ENCODE measurements at regions not wholly inside any gene's neighbourhood (a gene's known extent, or its start where the extent isn't known, plus 50 kb on each side); places are given as distances from the start of the nearest gene placed in this dataset.
"Not testable (repeated sequence)": the region's sequence is repeated elsewhere in the genome, so short reads cannot be mapped to it uniquely, and the experiment has no call there.

DNA sequence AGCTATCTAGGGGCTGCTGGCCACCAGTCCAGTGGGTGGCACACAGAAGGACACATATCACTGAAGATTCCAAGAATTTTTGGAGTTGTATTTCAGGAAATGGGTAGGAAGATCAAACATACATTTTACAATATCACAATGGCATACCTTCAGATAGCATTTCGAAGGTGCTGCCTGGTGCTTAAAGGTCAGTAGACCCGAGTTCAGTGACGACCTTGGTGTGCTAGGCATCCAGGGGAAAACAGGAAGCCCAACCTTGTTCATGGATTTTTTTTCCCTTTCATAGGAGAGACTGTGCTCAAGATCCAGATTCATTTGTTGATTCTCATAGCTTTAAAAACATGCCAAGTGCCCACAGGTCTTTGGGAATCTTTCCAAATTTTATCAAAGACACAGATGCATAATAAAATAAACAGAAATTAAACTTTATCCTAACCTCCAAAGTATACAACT lies 51.0 kb upstream of the RCBTB2 start:
- peaks cover 3% of the 10 kb centered on the region for H3K36me3 Mint-ChIP-seq (ENCODE audit: insufficient read depth)
- peaks cover 43% of the 10 kb centered on the region for H3K4me1 Mint-ChIP-seq
- H3K27me3 Mint-ChIP-seq, result no peaks in the 10 kb centered on the region
- H3K9me3 Mint-ChIP-seq, result no peaks in the 10 kb centered on the region
- ATAC-seq (replicated peaks; ENCODE audit: extremely low read depth, poor library complexity, severe bottlenecking) (no peak), DNase-seq (ENCODE audit: low spot score in 2 of 2) (no peak)
- H3K27ac Mint-ChIP-seq (ENCODE audit: low read depth), result no peak overlapping the region
- H3K4me3 Mint-ChIP-seq, result no peak overlapping the region

DNA sequence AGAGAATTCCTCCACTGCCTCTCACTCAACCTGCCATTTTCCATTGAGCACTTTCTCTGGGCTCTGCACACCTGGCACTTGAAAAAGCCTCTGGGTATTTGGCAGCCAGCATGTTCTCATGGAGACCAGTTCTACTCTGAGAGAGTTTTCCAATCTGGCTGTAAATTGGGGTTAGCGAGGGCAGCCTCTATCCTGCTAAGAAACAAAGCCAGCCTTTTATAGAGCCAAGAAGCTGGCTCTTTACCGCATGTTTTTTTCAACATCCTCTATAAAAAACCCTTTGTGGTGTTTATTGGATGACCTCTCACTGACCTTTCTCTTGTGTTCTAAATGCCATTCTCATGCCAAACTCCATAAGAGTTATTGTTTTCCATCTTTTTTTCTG lies 52.6 kb upstream of the RCBTB2 start:
- H3K27ac Mint-ChIP-seq (ENCODE audit: low read depth), result no peak overlapping the region
- ATAC-seq (replicated peaks; ENCODE audit: extremely low read depth, poor library complexity, severe bottlenecking) (no peak), DNase-seq (ENCODE audit: low spot score in 2 of 2) (no peak)
- no peak overlapping the region for H3K4me3 Mint-ChIP-seq
- no peaks in the 10 kb centered on the region for H3K27me3 Mint-ChIP-seq
- H3K9me3 Mint-ChIP-seq, result no peaks in the 10 kb centered on the region
- H3K4me1 Mint-ChIP-seq, result peaks cover 41% of the 10 kb centered on the region
- H3K36me3 Mint-ChIP-seq (ENCODE audit: insufficient read depth), result peaks cover 6% of the 10 kb centered on the region

DNA sequence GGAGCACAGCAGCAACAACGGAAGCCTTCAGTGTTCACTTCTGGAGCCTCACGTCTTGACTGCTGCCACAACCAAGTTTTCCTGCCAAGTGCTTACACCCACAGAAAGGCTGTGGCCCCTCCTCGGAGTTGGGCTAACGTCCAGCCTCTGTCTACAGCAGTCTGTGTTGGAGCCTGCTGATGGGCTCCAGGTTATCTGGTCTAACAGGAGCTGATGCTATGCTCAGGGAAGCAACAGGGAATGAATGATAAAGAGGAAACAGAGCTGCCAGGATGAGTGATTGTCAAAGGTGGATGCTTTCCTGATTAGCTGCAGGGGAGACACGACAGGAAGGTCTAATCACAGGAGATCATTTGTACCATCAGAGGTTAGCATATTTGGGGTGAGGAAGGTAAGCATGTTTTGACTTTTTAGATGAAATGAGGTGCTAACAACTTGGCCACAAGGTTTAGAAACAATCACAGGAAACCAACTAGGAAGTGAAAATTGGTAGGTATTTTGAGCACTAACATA lies 53.8 kb upstream of the RCBTB2 start:
- H3K27ac Mint-ChIP-seq (ENCODE audit: low read depth), result peak overlapping the region; percentile 58
- peak; percentile 74 for ATAC-seq (replicated peaks; ENCODE audit: extremely low read depth, poor library complexity, severe bottlenecking)

DNA sequence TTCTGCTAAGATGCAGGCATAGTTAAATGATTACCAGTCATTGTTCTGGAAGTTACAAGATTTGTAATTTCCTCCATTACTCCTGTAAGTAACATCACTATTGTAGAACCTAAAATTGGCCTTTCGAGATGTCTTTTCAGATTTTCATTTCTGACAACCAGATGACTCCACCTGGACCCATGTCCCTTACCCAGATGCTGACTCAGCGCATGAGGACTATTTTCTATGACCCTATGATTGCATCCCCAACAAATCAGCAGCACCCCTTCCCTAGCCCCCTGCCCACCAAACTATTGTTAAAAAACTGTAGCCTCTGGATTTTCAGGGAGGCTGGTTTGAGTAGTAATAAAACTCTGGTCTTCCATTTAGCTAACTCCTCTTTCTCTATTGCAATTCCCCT lies 55.2 kb upstream of the RCBTB2 start:
- Mint-ChIP-seq H3K9me3 (no peaks in the 10 kb centered on the region), H3K27ac (ENCODE audit: low read depth) (peak overlapping the region; percentile 47), H3K4me3 (no peak overlapping the region), H3K36me3 (ENCODE audit: insufficient read depth) (peaks cover 6% of the 10 kb centered on the region), H3K4me1 (peaks cover 38% of the 10 kb centered on the region), H3K27me3 (no peaks in the 10 kb centered on the region)
- DNase-seq (ENCODE audit: low spot score in 2 of 2), result no peak
- no peak for ATAC-seq (replicated peaks; ENCODE audit: extremely low read depth, poor library complexity, severe bottlenecking)

More for the DNA sequence above, 53.8 kb upstream of the RCBTB2 start:
- no peaks in the 10 kb centered on the region for H3K9me3 Mint-ChIP-seq
- H3K27me3 Mint-ChIP-seq, result no peaks in the 10 kb centered on the region
- peak overlapping the region; percentile 54 for H3K4me3 Mint-ChIP-seq
- DNase-seq (ENCODE audit: low spot score in 2 of 2), result no peak
- H3K4me1 Mint-ChIP-seq, result peaks cover 38% of the 10 kb centered on the region
- H3K36me3 Mint-ChIP-seq (ENCODE audit: insufficient read depth), result peaks cover 6% of the 10 kb centered on the region

DNA sequence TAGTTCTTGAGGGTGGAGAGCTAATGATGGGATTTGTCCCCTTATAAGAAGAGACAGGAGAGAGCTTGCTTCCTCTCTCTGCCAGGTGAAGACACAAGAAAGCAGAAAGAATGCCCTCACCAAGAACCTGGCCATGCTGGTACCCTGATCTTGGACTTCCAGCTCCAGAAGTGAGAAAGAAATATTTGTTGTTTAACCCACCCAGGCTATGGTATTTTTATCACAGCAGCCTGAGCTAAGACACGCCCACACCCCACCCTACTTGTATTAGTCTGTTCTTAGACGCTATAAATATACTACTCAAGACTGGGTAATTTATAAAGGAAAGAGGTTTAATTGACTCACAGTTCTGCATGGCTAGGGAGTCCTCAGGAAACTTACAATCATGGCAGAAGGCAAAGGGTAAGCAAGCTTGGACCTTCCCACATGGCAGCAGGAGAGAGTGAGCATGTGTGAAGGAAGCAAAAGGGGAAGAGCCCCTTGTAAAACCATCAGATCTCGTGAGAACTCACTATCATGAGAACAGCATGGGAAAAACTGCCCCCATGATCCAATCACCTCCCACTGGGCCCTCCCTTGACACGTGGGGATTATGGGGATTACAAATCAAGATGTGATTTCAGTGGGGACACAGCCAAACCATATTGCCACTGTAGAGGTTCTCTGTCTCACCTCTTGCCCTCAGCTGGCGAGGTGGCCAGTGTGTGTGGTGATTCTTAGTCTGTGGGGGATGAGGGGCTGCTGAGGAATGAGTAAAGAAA lies 57.4 kb upstream of the RCBTB2 start:
- Mint-ChIP-seq H3K27ac (ENCODE audit: low read depth) (no peak overlapping the region), H3K4me3 (no peak overlapping the region), H3K36me3 (ENCODE audit: insufficient read depth) (peaks cover 6% of the 10 kb centered on the region), H3K27me3 (no peaks in the 10 kb centered on the region), H3K9me3 (no peaks in the 10 kb centered on the region), H3K4me1 (peaks cover 29% of the 10 kb centered on the region)
- no peak for ATAC-seq (replicated peaks; ENCODE audit: extremely low read depth, poor library complexity, severe bottlenecking)
- DNase-seq (ENCODE audit: low spot score in 2 of 2), result no peak

DNA sequence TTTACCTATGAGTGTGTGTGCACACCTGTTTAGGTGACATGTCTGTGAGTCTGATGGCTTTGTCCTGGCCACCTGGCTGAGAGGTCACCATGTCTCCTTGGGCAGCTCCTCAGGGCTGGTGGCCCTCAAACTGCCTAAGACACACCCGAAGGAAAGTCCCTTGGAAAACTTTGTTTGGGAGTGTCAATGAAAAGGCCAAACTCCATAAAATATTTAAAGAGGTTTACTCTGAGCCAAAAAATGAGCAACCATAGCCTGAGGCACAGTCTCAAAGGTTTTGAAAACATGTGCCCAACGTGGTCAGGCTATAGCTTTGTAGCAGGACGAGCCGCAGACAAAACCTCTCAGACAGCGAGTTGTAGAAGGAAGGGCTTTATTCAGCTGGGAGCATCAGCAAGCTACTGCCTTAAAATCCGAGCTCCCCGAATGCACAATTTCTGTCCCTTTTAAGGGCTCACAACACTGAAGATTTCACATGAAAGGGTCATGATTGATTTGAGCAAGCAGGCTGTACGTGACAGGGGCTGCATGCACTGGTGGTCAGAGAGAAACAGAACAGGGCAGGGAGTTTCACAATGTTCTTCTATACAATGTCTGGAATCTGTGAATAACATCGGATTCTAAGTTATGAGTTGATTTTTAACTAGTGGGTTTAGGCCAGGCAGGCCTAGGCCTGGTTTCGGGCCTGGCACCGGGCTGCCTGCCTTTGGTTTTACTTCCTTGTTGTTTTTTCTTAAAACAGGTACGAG lies 58.4 kb upstream of the RCBTB2 start:
- DNase-seq (ENCODE audit: low spot score in 2 of 2); ATAC-seq (replicated peaks; ENCODE audit: extremely low read depth, poor library complexity, severe bottlenecking); H3K27me3 Mint-ChIP-seq; H3K4me3 Mint-ChIP-seq; H3K27ac Mint-ChIP-seq (ENCODE audit: low read depth); H3K9me3 Mint-ChIP-seq; H3K36me3 Mint-ChIP-seq (ENCODE audit: insufficient read depth): not testable (repeated sequence)
- H3K4me1 Mint-ChIP-seq, result peaks cover 20% of the 10 kb centered on the region

DNA sequence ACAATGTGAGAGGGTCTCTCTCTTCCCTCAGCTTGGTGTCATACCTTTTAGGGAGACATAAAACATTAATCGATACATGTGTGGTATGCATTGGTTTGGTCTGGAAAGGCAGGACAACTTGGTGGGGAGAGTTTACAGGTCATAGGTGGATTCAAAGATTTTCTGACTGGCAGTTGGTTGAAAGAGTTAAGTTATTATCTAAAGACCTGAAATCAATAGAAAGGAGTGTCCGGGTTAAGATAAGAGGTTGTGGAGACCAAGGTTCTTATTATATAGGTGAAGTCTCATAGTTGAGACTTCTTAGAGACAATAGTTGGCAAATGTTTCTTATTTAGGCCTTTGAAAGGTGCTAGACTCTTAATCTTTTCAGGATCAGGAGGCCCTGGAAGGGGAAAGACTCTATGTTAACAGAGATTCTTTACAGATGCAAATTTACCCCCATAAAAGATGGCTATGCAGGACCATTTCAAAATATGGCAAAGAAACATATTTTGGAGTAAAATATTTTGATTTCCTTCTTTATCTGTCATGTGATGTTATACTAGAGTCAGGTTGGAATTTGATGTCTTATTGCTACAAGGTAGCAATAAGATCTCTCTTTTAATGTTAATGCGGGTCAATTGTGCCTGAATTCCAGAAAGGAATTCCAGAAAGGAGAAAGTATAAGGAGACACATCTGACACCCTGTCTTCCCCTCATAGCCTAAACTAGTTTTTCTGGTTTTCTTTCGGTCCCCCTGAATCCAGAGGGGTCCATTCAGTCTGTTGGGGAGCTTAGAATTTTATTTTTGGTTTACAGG lies 59.2 kb upstream of the RCBTB2 start:
- DNase-seq (ENCODE audit: low spot score in 2 of 2) (no peak), ATAC-seq (replicated peaks; ENCODE audit: extremely low read depth, poor library complexity, severe bottlenecking) (no peak)
- Mint-ChIP-seq H3K9me3 (no peaks in the 10 kb centered on the region), H3K4me1 (peaks cover 12% of the 10 kb centered on the region), H3K27me3 (no peaks in the 10 kb centered on the region), H3K36me3 (ENCODE audit: insufficient read depth) (peaks cover 6% of the 10 kb centered on the region), H3K4me3 (no peak overlapping the region), H3K27ac (ENCODE audit: low read depth) (no peak overlapping the region)

DNA sequence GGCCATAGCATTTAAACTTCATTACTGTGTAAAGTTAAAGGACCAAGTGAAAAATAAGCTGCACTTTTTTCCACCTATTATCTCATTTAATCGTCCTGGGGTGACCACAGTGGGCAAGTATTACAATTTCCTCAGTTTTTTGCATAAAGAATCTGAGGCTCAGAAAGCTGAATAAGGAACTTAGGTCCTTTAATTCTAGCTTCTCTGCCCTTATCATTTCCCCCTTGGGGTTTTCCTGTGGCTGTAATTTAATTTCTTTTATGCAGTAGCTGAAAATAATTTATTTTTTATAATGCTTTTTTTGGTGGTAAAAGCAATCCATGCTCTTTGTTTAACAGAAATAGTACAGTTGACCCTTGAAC lies 59.8 kb upstream of the RCBTB2 start:
- no peak for DNase-seq (ENCODE audit: low spot score in 2 of 2)
- H3K27ac Mint-ChIP-seq (ENCODE audit: low read depth), result no peak overlapping the region
- H3K27me3 Mint-ChIP-seq, result no peaks in the 10 kb centered on the region
- no peak overlapping the region for H3K4me3 Mint-ChIP-seq
- H3K9me3 Mint-ChIP-seq, result no peaks in the 10 kb centered on the region
- H3K4me1 Mint-ChIP-seq, result peaks cover 10% of the 10 kb centered on the region
- H3K36me3 Mint-ChIP-seq (ENCODE audit: insufficient read depth), result peaks cover 6% of the 10 kb centered on the region
- no peak for ATAC-seq (replicated peaks; ENCODE audit: extremely low read depth, poor library complexity, severe bottlenecking)

DNA sequence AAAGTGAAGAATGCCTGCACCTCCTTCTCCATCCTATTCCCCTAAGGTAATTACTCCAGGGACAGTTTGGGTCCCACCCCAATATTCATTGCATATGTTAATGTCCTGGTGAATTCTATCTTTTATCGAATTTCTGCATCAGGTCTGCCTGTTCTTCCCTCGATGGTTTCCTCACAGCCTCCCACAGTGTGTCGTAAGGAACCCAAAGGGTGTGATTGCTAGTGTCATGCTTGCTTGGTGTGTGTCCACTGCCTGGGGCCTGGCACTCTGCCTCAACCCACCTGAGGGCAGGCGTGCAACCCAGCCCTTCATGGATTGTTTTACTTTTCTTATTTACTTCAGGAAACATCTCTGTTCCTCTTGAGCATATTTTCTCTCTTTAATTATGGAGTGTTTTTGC lies 60.2 kb upstream of the CYSLTR2 start:
- no peak overlapping the region for H3K27ac Mint-ChIP-seq (ENCODE audit: low read depth)
- no peak overlapping the region for H3K4me3 Mint-ChIP-seq
- H3K36me3 Mint-ChIP-seq (ENCODE audit: insufficient read depth), result peaks cover 3% of the 10 kb centered on the region
- DNase-seq (ENCODE audit: low spot score in 2 of 2), result no peak
- H3K27me3 Mint-ChIP-seq, result no peaks in the 10 kb centered on the region
- no peak for ATAC-seq (replicated peaks; ENCODE audit: extremely low read depth, poor library complexity, severe bottlenecking)
- no peaks in the 10 kb centered on the region for H3K9me3 Mint-ChIP-seq
- peaks cover 5% of the 10 kb centered on the region for H3K4me1 Mint-ChIP-seq

DNA sequence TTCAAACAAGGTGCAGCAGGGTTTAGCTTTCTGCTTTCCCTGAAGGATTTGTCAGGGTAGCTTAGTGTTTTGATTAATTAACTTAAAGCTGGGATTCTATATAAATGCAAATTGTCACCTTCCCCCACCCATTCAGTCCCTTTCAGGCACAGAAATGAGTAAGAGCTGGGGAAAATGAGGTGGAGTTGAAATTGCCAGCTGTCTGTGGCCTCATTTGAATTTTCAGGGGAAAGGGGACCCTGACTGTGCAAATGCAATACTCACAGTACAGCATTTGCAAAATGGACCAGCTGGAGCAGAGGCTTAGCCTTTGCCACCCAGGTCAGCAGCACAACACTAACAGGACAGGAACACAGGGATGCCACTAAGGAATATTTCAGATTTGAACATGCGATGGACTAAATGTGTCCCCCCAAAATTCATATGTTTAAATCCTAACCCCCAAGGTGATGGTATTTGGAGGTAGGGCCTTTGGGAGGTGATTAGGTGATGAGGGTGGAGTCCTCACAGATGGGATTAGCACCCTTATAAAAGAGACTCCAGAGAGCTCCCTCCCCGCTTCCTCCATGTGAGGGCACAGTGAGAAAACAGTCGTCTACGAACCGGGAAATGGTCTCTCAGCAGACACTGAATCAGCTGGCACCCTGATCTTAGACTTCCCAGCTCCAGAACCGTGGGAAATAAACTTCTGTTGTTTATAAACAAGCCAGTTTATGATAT lies 59.5 kb upstream of the CYSLTR2 start:
- H3K4me3 Mint-ChIP-seq, result no peak overlapping the region
- H3K4me1 Mint-ChIP-seq, result no peaks in the 10 kb centered on the region
- no peak overlapping the region for H3K27ac Mint-ChIP-seq (ENCODE audit: low read depth)
- no peak for DNase-seq (ENCODE audit: low spot score in 2 of 2)
- no peaks in the 10 kb centered on the region for H3K27me3 Mint-ChIP-seq
- H3K9me3 Mint-ChIP-seq, result no peaks in the 10 kb centered on the region
- no peaks in the 10 kb centered on the region for H3K36me3 Mint-ChIP-seq (ENCODE audit: insufficient read depth)
- ATAC-seq (replicated peaks; ENCODE audit: extremely low read depth, poor library complexity, severe bottlenecking), result no peak

DNA sequence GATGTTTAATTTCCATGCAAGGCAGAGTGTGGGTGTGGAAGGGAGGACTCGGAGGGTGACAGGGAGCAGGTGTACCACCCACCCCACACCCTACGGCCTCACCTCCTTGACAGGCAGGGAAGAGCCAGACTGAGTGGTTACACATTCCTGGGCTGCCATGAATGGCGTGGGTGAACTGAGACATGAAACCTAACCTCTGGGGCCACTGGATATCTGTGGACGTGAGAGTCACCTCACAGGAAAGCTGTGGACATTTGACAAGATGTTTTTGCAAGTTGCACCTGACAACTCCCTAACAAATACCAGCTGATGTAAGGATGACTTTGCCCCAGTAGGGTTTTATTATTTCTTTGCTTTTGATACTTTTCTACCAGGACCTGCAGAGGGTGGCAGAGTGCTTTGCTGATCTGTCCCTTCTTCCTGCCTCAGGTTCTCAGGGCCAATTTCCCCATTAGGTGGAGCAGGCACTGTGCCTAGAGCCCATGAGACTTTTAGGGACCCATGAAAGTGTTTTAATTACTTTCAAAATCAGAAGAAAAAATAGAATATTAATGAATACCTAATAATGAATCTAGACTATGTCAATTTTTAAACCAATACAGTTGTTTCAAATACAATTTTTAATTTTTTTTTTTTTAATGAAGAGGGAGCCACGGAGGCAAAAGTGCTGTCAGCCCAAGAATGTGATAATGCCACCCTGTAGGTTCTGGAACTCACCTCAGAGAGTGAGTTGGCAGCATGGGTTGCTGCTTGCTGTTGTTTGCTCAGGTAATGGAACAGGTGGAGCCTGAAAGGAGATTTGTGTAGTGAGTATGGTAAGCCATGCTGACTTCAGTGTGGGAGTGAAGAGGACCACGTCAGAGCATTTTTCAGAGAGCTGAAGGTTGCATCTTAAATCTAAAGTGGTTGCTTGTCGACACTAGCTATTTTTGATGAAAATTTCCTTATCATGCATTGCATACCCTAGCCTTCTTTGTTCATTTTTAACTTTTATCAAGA lies 58.0 kb upstream of the CYSLTR2 start:
- Mint-ChIP-seq H3K36me3 (ENCODE audit: insufficient read depth) (no peaks in the 10 kb centered on the region), H3K4me3 (no peak overlapping the region), H3K27ac (ENCODE audit: low read depth) (no peak overlapping the region), H3K4me1 (no peaks in the 10 kb centered on the region), H3K27me3 (no peaks in the 10 kb centered on the region), H3K9me3 (no peaks in the 10 kb centered on the region)
- peak; percentile 22 to 28 for DNase-seq (ENCODE audit: low spot score in 2 of 2)
- peak; percentile 82 for ATAC-seq (replicated peaks; ENCODE audit: extremely low read depth, poor library complexity, severe bottlenecking)

Measured in central memory CD8-positive, alpha-beta T cell (primary cell).